ENCODE measurements at regions not wholly inside any gene's neighbourhood (a gene's known extent, or its start where the extent isn't known, plus 50 kb on each side); places are given as distances from the start of the nearest gene placed in this dataset.

DNA sequence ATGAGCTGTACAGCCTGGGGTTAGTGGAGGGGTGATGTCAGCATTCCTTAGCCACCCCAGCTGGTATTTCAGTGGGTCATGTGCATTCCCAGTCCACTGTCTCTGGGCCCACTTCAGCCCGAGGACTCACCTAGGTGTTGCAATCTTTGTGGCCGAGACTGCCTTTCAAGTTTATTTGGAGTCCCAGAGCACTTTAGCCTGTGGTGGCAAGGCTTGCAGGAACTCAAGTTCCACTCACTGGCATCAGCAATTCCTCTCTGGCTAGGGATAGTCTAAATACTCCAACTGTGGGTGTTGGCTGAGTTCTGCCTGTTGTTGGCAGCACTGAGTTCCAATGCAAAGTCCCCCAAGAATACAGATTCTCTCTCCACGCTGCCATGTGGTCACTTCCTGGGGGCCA lies 191.6 kb upstream of the PGR start:
- DNase-seq: no peak
- 85 to 89% methylated on average over 3 of the region's 3 CpGs for WGBS, 2 donors
- Histone ChIP-seq H3K27me3 (no peaks in the 10 kb centered on the region), H3K9me3 (no peaks in the 10 kb centered on the region), H3K36me3 (ENCODE audit: low read depth, missing control alignments) (no peaks in the 10 kb centered on the region), H3K4me1 (no peaks in the 10 kb centered on the region), H3K27ac (no peak overlapping the region), H3K4me3 (no peak overlapping the region)
- intact Hi-C loops (cut with DNase I; ENCODE audit: low total_unique reads): no loop called here
- TF ChIP-seq POLR2A (IDR thresholded peaks at IDR 0.05): no peak
- TF ChIP-seq, protein P1, sequence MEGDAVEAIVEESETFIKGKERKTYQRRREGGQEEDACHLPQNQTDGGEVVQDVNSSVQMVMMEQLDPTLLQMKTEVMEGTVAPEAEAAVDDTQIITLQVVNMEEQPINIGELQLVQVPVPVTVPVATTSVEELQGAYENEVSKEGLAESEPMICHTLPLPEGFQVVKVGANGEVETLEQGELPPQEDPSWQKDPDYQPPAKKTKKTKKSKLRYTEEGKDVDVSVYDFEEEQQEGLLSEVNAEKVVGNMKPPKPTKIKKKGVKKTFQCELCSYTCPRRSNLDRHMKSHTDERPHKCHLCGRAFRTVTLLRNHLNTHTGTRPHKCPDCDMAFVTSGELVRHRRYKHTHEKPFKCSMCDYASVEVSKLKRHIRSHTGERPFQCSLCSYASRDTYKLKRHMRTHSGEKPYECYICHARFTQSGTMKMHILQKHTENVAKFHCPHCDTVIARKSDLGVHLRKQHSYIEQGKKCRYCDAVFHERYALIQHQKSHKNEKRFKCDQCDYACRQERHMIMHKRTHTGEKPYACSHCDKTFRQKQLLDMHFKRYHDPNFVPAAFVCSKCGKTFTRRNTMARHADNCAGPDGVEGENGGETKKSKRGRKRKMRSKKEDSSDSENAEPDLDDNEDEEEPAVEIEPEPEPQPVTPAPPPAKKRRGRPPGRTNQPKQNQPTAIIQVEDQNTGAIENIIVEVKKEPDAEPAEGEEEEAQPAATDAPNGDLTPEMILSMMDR (IDR thresholded peaks at IDR 0.05): no peak

DNA sequence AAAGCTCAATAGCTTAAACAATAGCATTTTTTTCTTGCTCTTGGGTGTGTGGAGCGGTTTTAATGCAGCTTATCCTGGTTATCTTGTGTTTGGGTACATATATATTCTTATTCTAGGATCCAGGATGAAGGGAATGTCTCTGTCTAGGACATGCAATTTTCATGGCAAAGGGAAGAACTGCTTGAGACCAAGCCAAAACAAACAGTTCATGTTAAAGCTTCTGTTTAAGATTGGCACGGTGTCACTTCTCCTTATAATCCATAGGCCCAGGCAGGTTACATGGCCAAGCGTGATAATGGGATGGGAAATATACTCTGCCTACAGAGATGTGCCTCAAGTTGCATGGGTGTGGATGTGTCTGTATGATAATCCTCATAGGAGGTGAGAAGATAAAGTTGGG lies 177.1 kb upstream of the PGR start:
- no peaks in the 10 kb centered on the region for H3K36me3 ChIP-seq (ENCODE audit: low read depth, missing control alignments)
- intact Hi-C loops (cut with DNase I; ENCODE audit: low total_unique reads): no loop called here
- DNase-seq: no peak
- no peaks in the 10 kb centered on the region for H3K4me1 ChIP-seq
- 82 to 95% methylated on average over 3 of the region's 3 CpGs for WGBS, 2 donors
- no peak overlapping the region for H3K27ac ChIP-seq
- H3K27me3 ChIP-seq: no peaks in the 10 kb centered on the region
- no peak overlapping the region for H3K4me3 ChIP-seq
- no peaks in the 10 kb centered on the region for H3K9me3 ChIP-seq
- TF ChIP-seq POLR2A (IDR thresholded peaks at IDR 0.05): no peak
- TF ChIP-seq, protein P1 (IDR thresholded peaks at IDR 0.05): no peak

DNA sequence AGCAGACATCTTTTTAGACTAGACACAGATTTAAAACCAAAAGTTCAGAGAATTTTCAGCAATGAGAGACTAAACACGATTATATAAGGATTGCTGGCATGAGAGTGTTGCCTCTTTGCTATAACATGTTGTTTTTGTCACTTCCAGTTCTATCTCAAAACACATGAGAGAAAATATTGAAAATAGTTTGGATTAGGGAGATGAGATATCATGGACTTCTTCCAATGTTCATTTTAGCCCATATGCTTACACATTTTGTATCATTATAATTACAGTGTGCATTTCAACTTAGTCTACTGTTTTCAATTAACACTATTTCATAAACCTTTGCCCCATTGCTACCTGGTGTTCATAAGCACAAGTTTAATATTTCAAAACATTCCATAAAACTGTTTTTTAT lies 175.9 kb upstream of the PGR start:
- H3K27ac ChIP-seq: no peak overlapping the region
- no peak for DNase-seq
- no peak overlapping the region for H3K4me3 ChIP-seq
- 60 to 71% methylated on average over 1 of the region's 1 CpG for WGBS, 2 donors
- no peaks in the 10 kb centered on the region for H3K27me3 ChIP-seq
- intact Hi-C loops (cut with DNase I; ENCODE audit: low total_unique reads): no loop called here
- TF ChIP-seq POLR2A (IDR thresholded peaks at IDR 0.05): no peak
- H3K36me3 ChIP-seq (ENCODE audit: low read depth, missing control alignments): no peaks in the 10 kb centered on the region
- H3K9me3 ChIP-seq: no peaks in the 10 kb centered on the region
- H3K4me1 ChIP-seq: no peaks in the 10 kb centered on the region

DNA sequence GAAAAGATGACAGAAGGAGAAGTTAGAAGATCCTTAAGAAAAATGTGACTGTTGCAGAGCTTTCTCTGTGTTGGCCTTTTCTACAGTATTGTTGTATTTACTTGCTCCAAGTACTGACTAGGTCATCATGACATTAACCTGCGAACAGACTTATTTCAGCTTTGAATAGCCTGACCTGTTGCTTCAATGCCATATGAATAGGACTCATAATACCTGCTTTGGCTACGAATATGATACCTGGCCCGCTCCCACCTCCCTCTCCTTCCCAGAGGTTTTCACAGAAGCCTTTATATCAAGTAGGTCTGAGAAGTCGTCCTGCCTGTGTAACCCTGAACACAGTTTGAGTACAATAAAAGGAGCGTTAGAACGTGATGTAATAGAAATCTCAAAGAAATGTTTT lies 169.6 kb upstream of the PGR start:
- 62 to 83% methylated on average over 6 of the region's 6 CpGs for WGBS, 2 donors
- Histone ChIP-seq H3K4me3 (no peak overlapping the region), H3K9me3 (no peaks in the 10 kb centered on the region), H3K36me3 (ENCODE audit: low read depth, missing control alignments) (no peaks in the 10 kb centered on the region), H3K27ac (no peak overlapping the region), H3K27me3 (no peaks in the 10 kb centered on the region), H3K4me1 (no peaks in the 10 kb centered on the region)
- intact Hi-C loops (cut with DNase I; ENCODE audit: low total_unique reads): no loop called here
- DNase-seq: no peak
- TF ChIP-seq, protein P1 (IDR thresholded peaks at IDR 0.05): no peak

DNA sequence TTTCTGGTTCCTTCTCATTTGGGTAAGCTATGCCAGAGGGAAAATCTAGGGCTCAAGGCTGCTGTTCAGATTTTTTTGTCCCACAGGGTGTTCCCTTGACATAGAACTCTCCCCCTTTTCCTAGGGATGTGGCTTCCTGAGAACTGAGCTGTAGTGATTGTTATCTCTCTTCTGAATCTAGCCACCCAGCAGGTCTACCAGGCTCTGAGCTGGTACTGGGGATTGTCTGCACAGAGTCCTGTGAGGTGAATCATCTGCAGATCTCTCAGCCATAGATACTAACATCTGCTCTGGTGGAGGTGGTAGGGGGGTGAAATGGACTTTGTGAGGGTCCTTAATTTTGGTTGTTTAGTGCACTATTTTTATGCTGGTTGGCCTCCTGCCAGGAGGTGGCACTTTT lies 167.3 kb upstream of the PGR start:
- intact Hi-C loops (cut with DNase I; ENCODE audit: low total_unique reads): no loop called here
- no peaks in the 10 kb centered on the region for H3K4me1 ChIP-seq
- no peak for DNase-seq
- H3K4me3 ChIP-seq: no peak overlapping the region
- H3K9me3 ChIP-seq: no peaks in the 10 kb centered on the region
- H3K27ac ChIP-seq: no peak overlapping the region
- no peak for TF ChIP-seq POLR2A (IDR thresholded peaks at IDR 0.05)
- TF ChIP-seq, protein P1 (IDR thresholded peaks at IDR 0.05): no peak
- no peaks in the 10 kb centered on the region for H3K27me3 ChIP-seq
- H3K36me3 ChIP-seq (ENCODE audit: low read depth, missing control alignments): no peaks in the 10 kb centered on the region

Measured in testis (tissue), 2 donors.